Brain microvascular endothelial cell (primary cell): ENCODE measurements at regions not wholly inside any gene's neighbourhood (a gene's known extent, or its start where the extent isn't known, plus 50 kb on each side); places are given as distances from the start of the nearest gene placed in this dataset.

Experiments used
- DNase-seq: peaks from one replicate; pipeline ENCODE4 v3.0.0-alpha.2; 2020
- H3K27ac ChIP-seq: fragments of 250-450 bp; sonication (Bioruptor Pico); 2 replicates; pipeline ENCODE4 v1.5.1; 2020; ENCODE audit warnings: mild to moderate bottlenecking, moderate library complexity
- H3K27me3 ChIP-seq: fragments of 250-450 bp; sonication (Bioruptor Pico); replicated peaks from 2 replicates; pipeline ENCODE4 v1.5.1; 2020; ENCODE audit warnings: mild to moderate bottlenecking
- H3K36me3 ChIP-seq: fragments of 250-450 bp; sonication (Bioruptor Pico); replicated peaks from 2 replicates; pipeline ENCODE4 v1.5.1; 2020; ENCODE audit warnings: mild to moderate bottlenecking
- H3K4me3 ChIP-seq: 2 replicates; pipeline ENCODE4 v1.5.1; 2011; ENCODE audit warnings: low read depth, mild to moderate bottlenecking, control low read depth, low read length, moderate library complexity
- CTCF ChIP-seq: IDR thresholded peaks from 2 replicates; pipeline ENCODE4 v1.5.1; 2011; ENCODE audit warnings: low read depth, mild to moderate bottlenecking, moderate library complexity, low read length, control low read depth, inconsistent platforms; ENCODE audit errors: missing control alignments
- in situ Hi-C: cut with HindIII; loops from 2 replicates; pipeline ENCODE4 v1.10.0; 2017; ENCODE audit warnings: low sequenced_read_pairs, low pct_ligation_motif_present

GRCh38 chr3:67737906-67738865 is 83.8 kb upstream of the SUCLG2 start:
- H3K4me3 ChIP-seq, result no peak overlapping the region
- no peaks in the 10 kb centered on the region for H3K27me3 ChIP-seq
- TF ChIP-seq CTCF, result no peak
- H3K36me3 ChIP-seq, result no peaks in the 10 kb centered on the region
- in situ Hi-C loops, result no loop called here
- H3K27ac ChIP-seq, result no peak overlapping the region
- DNase-seq, result no peak

- no peak for TF ChIP-seq CTCF
- Histone ChIP-seq H3K36me3 (no peaks in the 10 kb centered on the region), H3K27ac (no peak overlapping the region), H3K27me3 (no peaks in the 10 kb centered on the region), H3K4me3 (no peak overlapping the region)
- in situ Hi-C loops, result no loop called here
- no peak for DNase-seq
Observed at GRCh38 chr3:67737140-67737539, 82.7 kb upstream of the SUCLG2 start.

DNA sequence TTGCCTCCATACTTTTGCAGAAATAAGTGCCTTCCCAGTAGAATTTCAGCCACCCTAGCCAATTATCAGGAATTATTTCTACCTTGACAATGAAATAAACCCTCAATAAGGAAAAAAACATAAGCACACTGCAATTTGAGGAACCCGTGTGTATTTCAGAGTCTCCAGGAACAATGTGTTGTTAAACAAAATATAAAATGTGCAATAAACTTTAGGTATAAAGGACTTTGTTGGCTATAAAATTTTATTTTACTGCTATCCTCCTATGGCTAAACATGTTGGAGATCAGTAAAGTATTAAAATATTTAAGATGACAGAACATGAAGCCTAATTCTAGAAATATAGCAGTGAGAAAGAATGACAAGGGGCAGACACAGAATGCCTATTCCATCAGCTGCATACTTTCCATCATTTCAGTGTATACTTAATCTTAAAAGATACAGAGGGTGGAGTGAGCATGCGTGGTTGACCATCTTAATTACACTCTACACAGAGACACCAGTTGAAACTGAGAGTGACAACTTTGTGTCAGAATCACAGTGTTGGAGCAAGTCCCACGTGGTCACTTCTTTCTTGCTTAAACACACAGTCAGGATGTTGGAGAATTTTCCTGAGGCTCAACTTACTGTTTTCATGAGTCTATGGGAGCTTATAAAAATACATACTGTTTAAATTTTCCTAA is 79.0 kb upstream of the SUCLG2 start:
- H3K27ac ChIP-seq, result no peak overlapping the region
- TF ChIP-seq CTCF, result no peak
- in situ Hi-C loops, result no loop called here
- H3K36me3 ChIP-seq, result no peaks in the 10 kb centered on the region
- no peaks in the 10 kb centered on the region for H3K27me3 ChIP-seq
- no peak overlapping the region for H3K4me3 ChIP-seq
- DNase-seq, result no peak

GRCh38 chr3:67724434-67724833 is 70.0 kb upstream of the SUCLG2 start:
- Histone ChIP-seq H3K4me3 (no peak overlapping the region), H3K27me3 (no peaks in the 10 kb centered on the region), H3K27ac (no peak overlapping the region), H3K36me3 (no peaks in the 10 kb centered on the region)
- in situ Hi-C loops, result no loop called here
- TF ChIP-seq CTCF, result no peak
- no peak for DNase-seq

GRCh38 chr3:67723863-67724262 is 69.5 kb upstream of the SUCLG2 start:
- in situ Hi-C loops, result no loop called here
- no peak for DNase-seq

More at GRCh38 chr3:67723863-67724262, 69.5 kb upstream of the SUCLG2 start:
- no peak overlapping the region for H3K4me3 ChIP-seq
- no peaks in the 10 kb centered on the region for H3K36me3 ChIP-seq
- TF ChIP-seq CTCF, result no peak
- no peak overlapping the region for H3K27ac ChIP-seq
- H3K27me3 ChIP-seq, result no peaks in the 10 kb centered on the region
